ENCODE measurements at regions not wholly inside any gene's neighbourhood (a gene's known extent, or its start where the extent isn't known, plus 50 kb on each side); places are given as distances from the start of the nearest gene placed in this dataset.

- no peak for ATAC-seq
- H3K27ac ChIP-seq, result no peak overlapping the region
- intact Hi-C loops (cut with DNase I; ENCODE audit: low total_unique reads), result loop anchor here (10.0 kb wide), 1 partner anchor 51 kb away; no protein-coding TSS in a partner anchor
- no peaks in the 10 kb centered on the region for H3K36me3 ChIP-seq
- H3K27me3 ChIP-seq, result peaks cover 0 to 3% (median 3%) of the 10 kb centered on the region in 3 donors
- DNase-seq, result no peak
- no peak for TF ChIP-seq POLR2A (IDR thresholded peaks at IDR 0.05)
- no peak for TF ChIP-seq CTCF (IDR thresholded peaks at IDR 0.05 in 4 of 5, conservative IDR thresholded peaks at IDR 0.05 in 1 of 5)
- peaks cover 0 to 6% of the 10 kb centered on the region in 2 donors for H3K4me1 ChIP-seq
- in situ Hi-C loops (cut with MboI; ENCODE audit: low sequenced_read_pairs in 4 of 4), result no loop called here
- H3K9me3 ChIP-seq, result no peaks in the 10 kb centered on the region
- H3K4me3 ChIP-seq, result no peak overlapping the region
Observed at GRCh38 chr1:108045460-108045859, 80.5 kb upstream of the VAV3 start.

DNA sequence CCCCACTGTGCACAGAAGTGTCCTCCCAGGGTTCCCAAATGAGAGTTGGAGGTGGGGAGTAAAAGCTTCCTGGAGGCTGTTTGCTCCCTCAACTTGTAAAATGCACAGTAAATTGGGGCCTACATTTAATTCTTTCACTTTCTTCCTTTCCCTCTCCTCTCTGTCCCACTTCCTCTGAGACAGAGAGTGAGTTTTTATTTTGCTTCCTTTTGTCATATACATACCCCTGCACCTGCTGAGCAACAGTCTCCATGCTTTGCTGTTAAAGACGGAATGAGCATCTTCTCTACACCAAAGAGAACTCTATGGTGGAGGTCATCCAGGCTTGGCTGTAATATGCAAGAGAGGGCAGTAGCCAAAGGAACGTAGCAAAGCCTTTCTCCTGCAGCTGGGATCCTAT, 79.3 kb upstream of the VAV3 start:
- DNase-seq (no peak), ATAC-seq (no peak)
- intact Hi-C loops (cut with DNase I; ENCODE audit: low total_unique reads) (loop anchor here (10.0 kb wide), 1 partner anchor 50 kb away; no protein-coding TSS in a partner anchor), in situ Hi-C loops (cut with MboI; ENCODE audit: low sequenced_read_pairs in 4 of 4) (no loop called here)
- Histone ChIP-seq H3K4me1 (peaks cover 0 to 2% of the 10 kb centered on the region in 2 donors), H3K27ac (no peak overlapping the region), H3K4me3 (no peak overlapping the region), H3K27me3 (peaks cover 0 to 3% (median 0%) of the 10 kb centered on the region in 3 donors), H3K36me3 (no peaks in the 10 kb centered on the region), H3K9me3 (no peaks in the 10 kb centered on the region)
- TF ChIP-seq POLR2A (IDR thresholded peaks at IDR 0.05), result no peak
- TF ChIP-seq CTCF (IDR thresholded peaks at IDR 0.05 in 4 of 5, conservative IDR thresholded peaks at IDR 0.05 in 1 of 5), result no peak

- Histone ChIP-seq H3K27me3 (no peaks in the 10 kb centered on the region), H3K27ac (no peak overlapping the region), H3K4me3 (no peak overlapping the region), H3K4me1 (no peaks in the 10 kb centered on the region), H3K9me3 (no peaks in the 10 kb centered on the region), H3K36me3 (no peaks in the 10 kb centered on the region)
- intact Hi-C loops (cut with DNase I; ENCODE audit: low total_unique reads), result loop anchor here (10.0 kb wide), 1 partner anchor 49 kb away; no protein-coding TSS in a partner anchor
- ATAC-seq (no peak), DNase-seq (no peak)
- in situ Hi-C loops (cut with MboI; ENCODE audit: low sequenced_read_pairs in 4 of 4), result no loop called here
- TF ChIP-seq CTCF (IDR thresholded peaks at IDR 0.05 in 4 of 5, conservative IDR thresholded peaks at IDR 0.05 in 1 of 5) (no peak), POLR2A (IDR thresholded peaks at IDR 0.05) (no peak)
Observed at GRCh38 chr1:108043707-108044106, 78.7 kb upstream of the VAV3 start.

- H3K27me3 ChIP-seq, result no peaks in the 10 kb centered on the region
- no peaks in the 10 kb centered on the region for H3K36me3 ChIP-seq
- in situ Hi-C loops (cut with MboI; ENCODE audit: low sequenced_read_pairs in 4 of 4) (no loop called here), intact Hi-C loops (cut with DNase I; ENCODE audit: low total_unique reads) (loop anchor here (10.0 kb wide), 1 partner anchor 48 kb away; no protein-coding TSS in a partner anchor)
- no peak for ATAC-seq
- no peak for DNase-seq
- H3K4me3 ChIP-seq, result no peak overlapping the region
- no peaks in the 10 kb centered on the region for H3K4me1 ChIP-seq
- no peak overlapping the region for H3K27ac ChIP-seq
- TF ChIP-seq CTCF (IDR thresholded peaks at IDR 0.05 in 4 of 5, conservative IDR thresholded peaks at IDR 0.05 in 1 of 5) (no peak), POLR2A (IDR thresholded peaks at IDR 0.05) (no peak)
- H3K9me3 ChIP-seq, result no peaks in the 10 kb centered on the region
Observed at GRCh38 chr1:108042610-108043009, 77.6 kb upstream of the VAV3 start.
